Activated CD4-positive, alpha-beta T cell treated with anti-CD3 and anti-CD28 coated beads, Interleukin-2, amount 50 U/mL, for 4 hours (primary cell): ENCODE measurements at regions not wholly inside any gene's neighbourhood (a gene's known extent, or its start where the extent isn't known, plus 50 kb on each side); places are given as distances from the start of the nearest gene placed in this dataset.

Experiments used
- DNase-seq, 2 experiments: peaks; one replicate each; pipeline ENCODE4 v3.0.0-alpha.2; 2020

- DNase-seq = peak in 1 of 2 experiments; percentile 2
These were observed 53.0 kb upstream of the ADORA3 start for GRCh38 chr1:111556325-111557037.

DNA sequence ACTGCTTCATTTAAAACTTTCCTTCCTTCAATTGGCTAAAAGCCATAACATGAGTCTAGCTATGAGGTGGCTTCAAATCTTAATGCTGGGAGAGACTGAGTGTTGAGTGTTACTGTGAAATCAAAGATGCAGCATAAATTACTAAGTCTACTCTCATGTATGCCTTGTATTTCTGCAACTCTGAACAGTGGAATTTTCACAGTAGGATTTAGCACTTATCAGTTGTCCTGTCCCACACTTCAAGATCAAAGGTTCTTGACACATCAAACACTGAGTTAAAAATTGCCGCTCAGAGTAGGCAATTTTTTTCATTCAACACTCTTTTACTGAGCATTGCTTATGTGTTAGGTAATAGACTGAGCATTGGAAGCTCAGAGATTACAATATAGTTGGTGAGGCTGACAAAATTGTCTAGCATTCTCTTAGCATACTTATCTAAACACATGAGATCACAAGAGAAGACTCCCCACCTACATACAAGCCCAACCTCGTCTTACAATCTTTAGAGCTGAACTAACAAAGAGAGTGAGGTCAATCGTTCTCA is 56.4 kb upstream of the ADORA3 start:
- DNase-seq = no peak

DNA sequence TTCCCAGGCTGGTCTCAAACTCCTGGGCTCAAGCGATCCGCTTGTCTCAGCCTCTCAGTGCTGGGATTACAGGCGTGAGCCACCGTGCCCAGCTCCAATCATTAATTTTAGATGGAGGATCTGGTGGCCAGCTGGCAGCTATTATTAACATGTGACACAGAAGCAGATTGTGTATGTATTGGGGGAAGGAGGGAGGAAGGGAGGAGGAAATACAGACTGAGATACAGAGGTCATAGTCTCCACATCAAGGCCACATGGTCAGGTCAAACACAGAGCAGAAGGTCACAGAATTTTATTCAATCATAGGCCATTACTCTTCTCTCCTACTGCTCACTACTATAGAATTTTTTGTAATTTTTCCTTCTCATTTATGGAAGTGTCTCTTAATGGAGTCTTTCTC is 57.9 kb upstream of the ADORA3 start:
- no peak for DNase-seq

GRCh38 chr1:111563619-111564018 is 56.0 kb upstream of the RAP1A start:
- no peak for DNase-seq

DNA sequence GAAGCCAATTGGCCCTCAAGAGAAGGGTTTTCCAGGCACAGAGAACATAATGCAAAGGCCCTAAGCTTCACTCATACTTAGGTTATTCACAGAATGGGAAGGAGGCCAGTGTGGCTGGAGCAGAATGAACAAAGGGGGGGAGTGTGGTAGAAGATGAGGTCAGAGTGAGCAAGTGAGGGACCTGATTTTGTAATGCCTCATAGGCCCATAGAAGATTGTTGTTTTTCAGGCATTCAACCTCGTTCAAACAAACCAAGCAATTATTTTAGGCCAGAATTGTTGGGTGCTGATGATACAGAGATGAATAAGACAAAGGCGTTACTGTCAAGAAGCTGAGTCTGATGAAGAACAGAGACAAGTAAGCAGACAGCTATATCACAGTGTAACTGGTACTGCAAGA is 54.5 kb upstream of the RAP1A start:
- no peak for DNase-seq

DNA sequence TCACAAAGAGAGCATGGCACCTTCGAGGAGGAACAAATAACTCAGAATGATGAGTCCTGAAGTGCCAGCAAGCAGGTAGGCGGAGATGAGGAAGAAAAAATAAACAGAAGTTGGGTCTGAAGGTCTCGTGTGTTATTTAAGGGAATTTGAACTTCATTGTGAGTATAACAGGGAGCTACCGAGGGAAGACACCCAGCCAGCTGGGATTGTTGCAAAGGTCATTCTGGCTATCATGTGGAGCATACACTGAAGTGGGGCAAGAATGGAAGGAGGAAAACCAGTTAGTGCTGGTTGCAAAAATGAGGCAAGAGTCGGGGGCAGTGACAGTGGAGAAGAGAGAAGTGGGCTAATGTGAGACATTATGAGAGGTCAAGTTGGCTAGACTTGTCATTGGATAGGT is 53.6 kb upstream of the RAP1A start:
- no peak for DNase-seq

GRCh38 chr1:111568160-111568647 is 51.4 kb upstream of the RAP1A start:
- no peak for DNase-seq
